ENCODE measurements at regions not wholly inside any gene's neighbourhood (a gene's known extent, or its start where the extent isn't known, plus 50 kb on each side); places are given as distances from the start of the nearest gene placed in this dataset.
A peak's percentile ranks its signal among the peaks of the same experiment; 100 is the strongest.

GRCh38 chr3:80355144-80355543 is 587.3 kb upstream of the ROBO1 start:
- Histone ChIP-seq H3K36me3 (ENCODE audit: control insufficient read depth in 4 of 4, insufficient read depth in 3 of 4, low read depth in 1 of 4, low read length in 3 of 4) (no peaks in the 10 kb centered on the region), H3K9me3 (ENCODE audit: control insufficient read depth in 4 of 4, low read length in 3 of 4) (no peaks in the 10 kb centered on the region), H3K27me3 (ENCODE audit: control insufficient read depth in 4 of 4, insufficient read depth in 4 of 4, low read length in 3 of 4) (no peaks in the 10 kb centered on the region), H3K27ac (ENCODE audit: low read depth in 1 of 2, low read length in 2 of 2) (no peak overlapping the region), H3K4me3 (ENCODE audit: low read depth in 1 of 3, low read length in 3 of 3) (no peak overlapping the region), H3K4me1 (ENCODE audit: control insufficient read depth in 4 of 4, insufficient read depth in 4 of 4, low read length in 3 of 4) (no peaks in the 10 kb centered on the region), H3K9ac (ENCODE audit: low read depth in 1 of 2, low read length in 2 of 2) (no peak overlapping the region)
- WGBS = 60% methylated on average over 5 of the region's 5 CpGs
- TF ChIP-seq GABPA (IDR thresholded peaks at IDR 0.05 in 1 of 2, conservative IDR thresholded peaks at IDR 0.05 in 1 of 2) (no peak), JUND (IDR thresholded peaks at IDR 0.05) (no peak), MAX (IDR thresholded peaks at IDR 0.05) (no peak), FOXA1 (IDR thresholded peaks at IDR 0.05) (no peak), NR2F2 (IDR thresholded peaks at IDR 0.05) (no peak), CTCF (IDR thresholded peaks at IDR 0.05; ENCODE audit: low read depth, low read length, missing input control) (no peak), EGR1 (IDR thresholded peaks at IDR 0.05; ENCODE audit: low read depth in 2 of 2) (no peak), YY1 (IDR thresholded peaks at IDR 0.05) (no peak)
- TF ChIP-seq, protein P1, sequence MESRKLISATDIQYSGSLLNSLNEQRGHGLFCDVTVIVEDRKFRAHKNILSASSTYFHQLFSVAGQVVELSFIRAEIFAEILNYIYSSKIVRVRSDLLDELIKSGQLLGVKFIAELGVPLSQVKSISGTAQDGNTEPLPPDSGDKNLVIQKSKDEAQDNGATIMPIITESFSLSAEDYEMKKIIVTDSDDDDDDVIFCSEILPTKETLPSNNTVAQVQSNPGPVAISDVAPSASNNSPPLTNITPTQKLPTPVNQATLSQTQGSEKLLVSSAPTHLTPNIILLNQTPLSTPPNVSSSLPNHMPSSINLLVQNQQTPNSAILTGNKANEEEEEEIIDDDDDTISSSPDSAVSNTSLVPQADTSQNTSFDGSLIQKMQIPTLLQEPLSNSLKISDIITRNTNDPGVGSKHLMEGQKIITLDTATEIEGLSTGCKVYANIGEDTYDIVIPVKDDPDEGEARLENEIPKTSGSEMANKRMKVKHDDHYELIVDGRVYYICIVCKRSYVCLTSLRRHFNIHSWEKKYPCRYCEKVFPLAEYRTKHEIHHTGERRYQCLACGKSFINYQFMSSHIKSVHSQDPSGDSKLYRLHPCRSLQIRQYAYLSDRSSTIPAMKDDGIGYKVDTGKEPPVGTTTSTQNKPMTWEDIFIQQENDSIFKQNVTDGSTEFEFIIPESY (IDR thresholded peaks at IDR 0.05) = no peak
- DNase-seq (ENCODE audit: low spot score) = no peak

DNA sequence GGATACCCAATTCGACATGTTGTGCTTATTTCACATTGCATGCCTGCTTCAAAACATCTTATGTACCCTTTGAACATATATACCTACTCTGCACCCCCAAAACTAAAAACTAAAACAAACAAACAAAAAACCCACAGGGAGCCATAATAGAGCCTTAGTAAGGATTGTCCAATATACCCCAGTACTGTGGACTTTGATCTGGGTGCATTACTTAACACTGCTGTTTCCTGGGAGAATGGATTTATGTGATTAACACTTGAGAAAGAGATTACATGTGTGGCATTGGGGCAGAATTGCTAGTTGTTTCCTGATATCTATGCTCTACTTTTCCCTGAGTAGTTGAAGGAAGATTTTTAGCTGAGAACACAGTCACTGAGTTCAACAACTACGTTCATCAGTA is 583.4 kb upstream of the ROBO1 start:
- TF ChIP-seq HNF4A (conservative IDR thresholded peaks at IDR 0.05) = peak; percentile 25 to 33
- TF ChIP-seq, protein P2, sequence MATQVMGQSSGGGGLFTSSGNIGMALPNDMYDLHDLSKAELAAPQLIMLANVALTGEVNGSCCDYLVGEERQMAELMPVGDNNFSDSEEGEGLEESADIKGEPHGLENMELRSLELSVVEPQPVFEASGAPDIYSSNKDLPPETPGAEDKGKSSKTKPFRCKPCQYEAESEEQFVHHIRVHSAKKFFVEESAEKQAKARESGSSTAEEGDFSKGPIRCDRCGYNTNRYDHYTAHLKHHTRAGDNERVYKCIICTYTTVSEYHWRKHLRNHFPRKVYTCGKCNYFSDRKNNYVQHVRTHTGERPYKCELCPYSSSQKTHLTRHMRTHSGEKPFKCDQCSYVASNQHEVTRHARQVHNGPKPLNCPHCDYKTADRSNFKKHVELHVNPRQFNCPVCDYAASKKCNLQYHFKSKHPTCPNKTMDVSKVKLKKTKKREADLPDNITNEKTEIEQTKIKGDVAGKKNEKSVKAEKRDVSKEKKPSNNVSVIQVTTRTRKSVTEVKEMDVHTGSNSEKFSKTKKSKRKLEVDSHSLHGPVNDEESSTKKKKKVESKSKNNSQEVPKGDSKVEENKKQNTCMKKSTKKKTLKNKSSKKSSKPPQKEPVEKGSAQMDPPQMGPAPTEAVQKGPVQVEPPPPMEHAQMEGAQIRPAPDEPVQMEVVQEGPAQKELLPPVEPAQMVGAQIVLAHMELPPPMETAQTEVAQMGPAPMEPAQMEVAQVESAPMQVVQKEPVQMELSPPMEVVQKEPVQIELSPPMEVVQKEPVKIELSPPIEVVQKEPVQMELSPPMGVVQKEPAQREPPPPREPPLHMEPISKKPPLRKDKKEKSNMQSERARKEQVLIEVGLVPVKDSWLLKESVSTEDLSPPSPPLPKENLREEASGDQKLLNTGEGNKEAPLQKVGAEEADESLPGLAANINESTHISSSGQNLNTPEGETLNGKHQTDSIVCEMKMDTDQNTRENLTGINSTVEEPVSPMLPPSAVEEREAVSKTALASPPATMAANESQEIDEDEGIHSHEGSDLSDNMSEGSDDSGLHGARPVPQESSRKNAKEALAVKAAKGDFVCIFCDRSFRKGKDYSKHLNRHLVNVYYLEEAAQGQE (IDR thresholded peaks at IDR 0.05) = no peak
- Histone ChIP-seq H3K27me3 (ENCODE audit: control insufficient read depth in 4 of 4, insufficient read depth in 4 of 4, low read length in 3 of 4) (no peaks in the 10 kb centered on the region), H3K9me3 (ENCODE audit: control insufficient read depth in 4 of 4, low read length in 3 of 4) (no peaks in the 10 kb centered on the region), H3K9ac (ENCODE audit: low read depth in 1 of 2, low read length in 2 of 2) (no peak overlapping the region), H3K4me3 (ENCODE audit: low read depth in 1 of 3, low read length in 3 of 3) (no peak overlapping the region), H3K36me3 (ENCODE audit: control insufficient read depth in 4 of 4, insufficient read depth in 3 of 4, low read depth in 1 of 4, low read length in 3 of 4) (no peaks in the 10 kb centered on the region), H3K4me1 (ENCODE audit: control insufficient read depth in 4 of 4, insufficient read depth in 4 of 4, low read length in 3 of 4) (no peaks in the 10 kb centered on the region), H3K27ac (ENCODE audit: low read depth in 1 of 2, low read length in 2 of 2) (no peak overlapping the region)
- DNase-seq (ENCODE audit: low spot score) = no peak
- 64% methylated on average over 2 of the region's 2 CpGs for whole genome bisulfite sequencing
